Lower leg skin (tissue), 4 donors: ENCODE measurements at regions not wholly inside any gene's neighbourhood (a gene's known extent, or its start where the extent isn't known, plus 50 kb on each side); places are given as distances from the start of the nearest gene placed in this dataset.

Source experiments
- DNase-seq, 2 donors: peaks; one replicate each; pipeline ENCODE4 v3.0.0-alpha.2; 2019; ENCODE audit warnings: low spot score in 2 of 2
- H3K4me3 ChIP-seq: fragments of 200-600 bp; sonication (generic); 2 replicates; pipeline ENCODE4 v1.5.1; 2017; ENCODE audit warnings: mild to moderate bottlenecking, low read depth; ENCODE audit not compliant: poor library complexity, severe bottlenecking
- CTCF ChIP-seq, 3 donors: fragments of 450-650 bp; IDR thresholded peaks; one replicate each; pipeline ENCODE4 v1.5.1; 2016; ENCODE audit warnings: antibody characterized with exemption in 3 of 3, mild to moderate bottlenecking in 3 of 3, moderate library complexity in 2 of 3
- POLR2A ChIP-seq, 2 donors: fragments of 450-650 bp; IDR thresholded peaks; one replicate each; pipeline ENCODE4 v1.6.1; 2016 to 2017; ENCODE audit warnings: antibody characterized with exemption in 2 of 2, mild to moderate bottlenecking in 1 of 2, moderate library complexity in 1 of 2
- WGBS, 2 donors: methylation state at CpG; one replicate each; pipeline ENCODE4 v1.1.5; 2018; 5-methylcytosine and 5-hydroxymethylcytosine counted together
- intact Hi-C: fragments of 100-400 bp; cut with DNase I; formaldehyde crosslinking; loops from one replicate; pipeline ENCODE4 v1.15.0; 2023; ENCODE audit warnings: low total_unique reads

DNA sequence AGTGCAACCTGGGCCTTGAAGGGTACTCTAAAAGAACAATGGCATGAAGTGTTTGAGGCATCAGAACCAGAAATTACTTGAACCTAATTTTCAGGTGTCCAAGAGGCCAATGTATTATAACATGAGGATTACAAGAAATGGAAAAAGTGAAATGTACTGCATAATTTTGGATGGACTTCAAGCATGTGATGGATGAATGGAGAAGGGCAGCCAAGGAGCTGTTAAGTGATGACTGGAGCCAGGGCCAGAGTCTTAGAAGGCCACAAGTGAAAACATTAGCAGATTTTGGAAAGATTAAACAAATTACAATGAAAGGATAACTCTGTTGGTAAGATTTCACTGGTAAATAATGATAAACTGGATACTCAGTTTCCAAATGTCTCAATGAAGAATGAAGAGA is 738.2 kb downstream of the CD109 start:
- TF ChIP-seq CTCF (IDR thresholded peaks at IDR 0.05), result no peak
- TF ChIP-seq POLR2A (IDR thresholded peaks at IDR 0.05), result no peak
- DNase-seq, result no peak

GRCh38 chr6:74431873-74432580 is 736.0 kb downstream of the CD109 start:
- no peak for DNase-seq
- 78 to 83% methylated on average over 3 of the region's 3 CpGs for WGBS, 2 donors
- TF ChIP-seq POLR2A (IDR thresholded peaks at IDR 0.05), result no peak
- TF ChIP-seq CTCF (IDR thresholded peaks at IDR 0.05), result no peak
- no peak overlapping the region for H3K4me3 ChIP-seq
- intact Hi-C loops, result no loop called here

More for the DNA sequence above, 738.2 kb downstream of the CD109 start:
- intact Hi-C loops, result no loop called here
- no peak overlapping the region for H3K4me3 ChIP-seq

GRCh38 chr6:74420221-74420620 is 724.2 kb downstream of the CD109 start:
- intact Hi-C loops, result no loop called here
- WGBS, 2 donors, result 89 to 100% methylated on average over 1 of the region's 1 CpG
- TF ChIP-seq CTCF (IDR thresholded peaks at IDR 0.05), result no peak
- TF ChIP-seq POLR2A (IDR thresholded peaks at IDR 0.05), result no peak
- no peak overlapping the region for H3K4me3 ChIP-seq
- DNase-seq, result no peak

DNA sequence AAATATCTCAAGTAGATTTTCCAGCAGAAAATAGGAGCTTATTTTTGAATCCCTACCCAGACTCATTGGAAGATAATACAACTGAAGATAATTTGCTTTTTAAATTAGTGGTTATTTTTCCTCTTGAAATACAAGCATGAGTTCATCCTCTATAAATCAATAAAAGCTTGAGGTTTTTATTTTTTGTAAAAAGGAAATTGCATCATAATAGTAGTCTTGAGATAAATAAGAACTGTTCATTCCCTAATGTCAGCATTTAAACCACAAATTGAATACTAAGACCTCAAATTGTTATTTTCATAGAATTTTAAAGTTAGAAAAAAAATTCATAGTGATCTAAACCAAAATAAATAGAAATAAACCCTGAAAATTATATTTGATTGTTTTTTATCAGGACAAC is 719.1 kb downstream of the CD109 start:
- DNase-seq, result no peak
- no peak overlapping the region for H3K4me3 ChIP-seq
- intact Hi-C loops, result loop anchor here (10.0 kb wide), 1 partner anchor 790 kb away; the partner anchor contains the start of gene COL12A1
- TF ChIP-seq CTCF (IDR thresholded peaks at IDR 0.05), result no peak
- no peak for TF ChIP-seq POLR2A (IDR thresholded peaks at IDR 0.05)

DNA sequence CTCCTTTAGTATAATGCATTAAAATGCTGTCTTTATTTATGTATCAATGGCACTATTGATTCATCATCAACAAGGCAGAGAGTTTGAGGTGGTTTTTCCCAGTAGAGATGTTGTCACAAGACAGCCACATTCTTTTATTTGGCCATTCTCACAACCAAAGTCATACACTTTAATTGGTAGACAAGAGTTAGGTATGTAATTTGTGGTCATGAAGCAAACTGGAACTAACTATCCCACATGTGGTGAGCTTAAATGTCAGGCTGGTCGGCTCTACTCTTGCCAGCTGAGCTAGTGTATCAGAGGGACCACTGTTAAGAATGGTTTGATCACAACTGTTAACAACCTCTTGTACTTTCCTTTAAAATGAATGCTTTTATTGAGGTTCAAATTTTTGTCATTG is 714.6 kb downstream of the CD109 start:
- WGBS, 2 donors, result 75 to 76% methylated on average over 1 of the region's 1 CpG
- TF ChIP-seq POLR2A (IDR thresholded peaks at IDR 0.05), result no peak
- no peak for TF ChIP-seq CTCF (IDR thresholded peaks at IDR 0.05)

GRCh38 chr6:74409447-74409846 is 713.4 kb downstream of the CD109 start:
- H3K4me3 ChIP-seq, result no peak overlapping the region
- no peak for DNase-seq
- WGBS, 2 donors, result 0 to 42% methylated on average over 1 of the region's 1 CpG
- intact Hi-C loops, result no loop called here
- TF ChIP-seq POLR2A (IDR thresholded peaks at IDR 0.05) (no peak), CTCF (IDR thresholded peaks at IDR 0.05) (no peak)

More for the DNA sequence above, 714.6 kb downstream of the CD109 start:
- no peak overlapping the region for H3K4me3 ChIP-seq
- no peak for DNase-seq
- intact Hi-C loops, result loop anchor here (10.0 kb wide), 1 partner anchor 794 kb away; the partner anchor contains the start of gene COL12A1
